GM19351 (cell line): ENCODE measurements at regions not wholly inside any gene's neighbourhood (a gene's known extent, or its start where the extent isn't known, plus 50 kb on each side); places are given as distances from the start of the nearest gene placed in this dataset.

Experiments used
- ATAC-seq: cut with Tn5 transposase; IDR thresholded peaks from one replicate; pipeline ENCODE4 v1.9.1; 2021; ENCODE audit warnings: mild to moderate bottlenecking, moderate library complexity; ENCODE audit not compliant: unreplicated experiment

DNA sequence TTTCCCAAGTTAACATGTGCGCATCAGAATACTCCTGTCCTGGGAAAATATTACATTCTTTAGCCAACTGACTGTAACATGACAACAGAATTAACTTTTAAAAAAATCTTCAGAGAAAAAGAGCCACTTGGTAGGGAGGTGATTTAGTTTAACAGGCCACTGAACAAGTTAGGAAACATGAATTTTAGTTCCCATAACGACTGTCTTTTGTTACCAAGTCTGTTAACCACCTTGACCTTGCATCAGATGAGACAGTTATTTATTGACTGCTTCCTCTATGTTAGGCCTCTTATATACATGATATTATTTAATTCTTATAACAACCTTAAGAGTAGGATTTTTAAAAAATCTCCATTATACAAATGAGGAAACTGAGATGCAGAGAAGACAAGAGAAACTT is 268.6 kb downstream of the NDFIP2 start:
- no peak for ATAC-seq

GRCh38 chr13:79745081-79745480 is 264.1 kb downstream of the NDFIP2 start:
- no peak for ATAC-seq

- no peak for ATAC-seq
These were observed 262.0 kb downstream of the NDFIP2 start for GRCh38 chr13:79742923-79743322.

DNA sequence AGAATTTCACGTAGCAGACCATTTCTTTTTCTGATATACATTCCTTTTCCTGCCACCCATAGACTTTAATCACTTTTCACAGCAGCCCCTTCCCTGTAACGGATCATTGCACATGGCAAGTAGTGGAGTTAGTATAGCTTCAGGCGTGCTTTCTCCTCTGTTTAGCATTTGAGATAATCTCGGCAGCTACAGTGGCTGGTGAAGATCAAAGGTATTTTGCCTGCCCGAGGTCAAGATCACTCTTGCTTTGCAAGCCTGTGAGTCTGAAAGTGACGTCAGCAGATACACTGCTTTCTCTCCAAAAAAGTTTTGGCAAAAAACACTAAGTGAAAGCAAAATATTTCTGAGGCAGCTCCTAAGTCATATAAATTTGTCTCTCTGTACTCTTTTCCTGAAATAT is 260.0 kb downstream of the NDFIP2 start:
- ATAC-seq: no peak

DNA sequence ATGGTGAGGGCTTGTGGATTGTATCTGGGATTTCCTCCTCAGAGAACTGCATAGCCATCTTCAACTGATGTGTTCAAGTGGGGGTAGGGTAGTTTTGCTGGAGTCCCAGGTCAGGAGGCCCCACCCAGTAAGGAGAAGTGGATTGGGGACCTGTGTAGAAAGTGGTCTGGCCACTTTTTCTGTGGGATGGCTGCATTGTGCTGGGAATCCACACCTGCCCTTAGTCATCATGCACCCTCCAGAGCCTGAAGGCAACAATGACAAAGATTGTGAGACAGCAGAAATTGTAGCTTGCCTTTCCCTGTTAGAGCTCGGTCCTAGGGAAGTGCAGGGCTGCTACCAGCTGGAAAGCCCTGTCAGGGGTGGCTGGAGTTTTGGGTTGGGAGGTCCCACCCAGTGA is 255.4 kb downstream of the NDFIP2 start:
- no peak for ATAC-seq

DNA sequence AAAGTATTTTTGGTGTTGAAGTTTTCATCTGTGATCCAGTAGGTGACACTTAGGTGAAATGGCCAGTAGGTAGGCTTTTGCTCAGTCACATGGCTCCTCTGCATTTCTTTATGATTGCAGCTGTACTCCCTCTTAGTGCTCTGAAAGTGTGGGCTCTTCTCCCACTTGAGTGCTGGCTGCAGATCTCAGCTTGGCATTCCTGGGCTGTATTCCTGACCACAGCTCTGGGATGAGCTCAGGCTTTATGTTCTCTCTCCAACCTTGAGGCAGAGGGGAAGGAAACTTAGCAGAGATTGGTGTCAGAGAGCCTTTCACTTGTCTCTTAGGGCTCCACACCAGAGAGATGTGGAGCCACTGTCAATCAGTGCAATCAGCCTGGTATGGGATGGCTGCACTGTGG is 254.3 kb downstream of the NDFIP2 start:
- no peak for ATAC-seq

GRCh38 chr13:79727086-79727485 is 246.1 kb downstream of the NDFIP2 start:
- ATAC-seq: no peak

DNA sequence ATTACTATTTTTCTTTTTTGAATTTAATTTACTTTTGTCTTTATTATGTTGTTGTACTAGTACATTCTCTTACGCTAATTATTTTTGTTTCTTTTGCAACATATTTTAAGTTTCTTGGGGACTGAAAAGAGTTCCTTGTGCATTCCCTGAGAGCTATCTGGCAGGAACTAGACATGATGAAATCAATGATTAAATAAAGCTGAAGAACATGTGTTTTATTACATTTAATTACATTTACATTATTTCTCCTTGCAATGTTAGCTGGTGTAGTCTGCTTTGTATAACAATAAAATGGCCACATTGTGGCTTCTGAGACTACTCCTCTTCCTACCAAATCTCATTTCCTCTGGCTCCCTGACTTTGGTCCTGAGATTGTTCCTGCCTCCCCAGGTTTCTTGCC is 244.9 kb downstream of the NDFIP2 start:
- ATAC-seq: no peak

GRCh38 chr13:79724348-79725103 is 243.6 kb downstream of the NDFIP2 start:
- ATAC-seq: no peak

DNA sequence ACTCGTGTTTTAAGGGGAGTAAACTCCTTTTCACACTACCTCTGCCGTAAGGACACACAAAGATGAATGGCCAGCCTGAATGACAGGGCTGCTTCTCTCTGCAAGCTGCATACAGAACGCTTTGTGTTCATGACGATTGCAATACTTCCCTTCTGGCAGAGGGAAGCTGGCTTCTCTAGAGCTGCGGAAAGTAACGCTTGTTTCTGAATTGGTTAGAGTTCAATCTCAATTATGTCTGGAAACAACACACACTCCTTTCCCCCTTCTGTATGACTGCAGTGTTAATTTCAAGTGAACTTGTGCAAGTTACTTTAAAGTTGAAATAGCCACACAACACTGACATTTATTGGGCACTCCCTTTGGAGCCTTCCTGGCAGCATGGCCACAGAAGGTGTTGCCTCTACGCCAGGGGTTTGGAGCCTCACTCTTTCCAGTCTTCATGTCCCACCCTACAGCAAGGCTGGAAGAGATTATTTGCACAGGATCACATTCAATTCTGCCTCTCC is 242.6 kb downstream of the NDFIP2 start:
- ATAC-seq: no peak

DNA sequence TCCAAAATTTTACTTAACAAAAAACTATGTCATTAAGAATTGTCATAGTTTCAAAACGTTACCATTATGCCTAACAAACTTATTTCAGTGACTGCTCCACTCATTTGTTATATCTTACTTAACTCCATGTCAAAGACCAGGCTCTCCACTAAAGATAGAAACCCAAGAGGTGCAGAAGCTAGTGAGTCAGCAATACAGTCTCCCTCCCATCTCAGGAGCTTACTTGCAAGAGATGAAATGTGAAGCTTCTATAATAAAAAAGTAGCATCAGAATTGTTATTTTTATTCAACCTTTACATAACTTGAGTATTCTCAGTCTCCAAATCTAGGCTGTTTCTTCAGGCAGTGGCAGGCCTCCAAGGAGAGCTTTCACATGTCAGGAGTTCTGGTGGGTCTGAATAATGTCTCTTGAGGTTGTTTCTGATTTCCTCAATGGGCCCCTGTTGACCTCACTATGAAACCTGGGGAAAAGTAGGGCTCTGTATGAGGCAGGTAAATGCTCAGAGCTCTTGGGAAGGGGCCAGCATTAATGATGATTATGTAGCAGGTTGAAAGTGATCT is 242.0 kb downstream of the NDFIP2 start:
- no peak for ATAC-seq

GRCh38 chr13:79716191-79716590 is 235.2 kb downstream of the NDFIP2 start:
- ATAC-seq: no peak

GRCh38 chr13:79711631-79712030 is 230.7 kb downstream of the NDFIP2 start:
- ATAC-seq: no peak

GRCh38 chr13:79710376-79710775 is 229.4 kb downstream of the NDFIP2 start:
- ATAC-seq: no peak

- no peak for ATAC-seq
These were observed 228.5 kb downstream of the NDFIP2 start for GRCh38 chr13:79709471-79709870.

GRCh38 chr13:79703772-79704171 is 222.8 kb downstream of the NDFIP2 start:
- peak; percentile 99 for ATAC-seq

DNA sequence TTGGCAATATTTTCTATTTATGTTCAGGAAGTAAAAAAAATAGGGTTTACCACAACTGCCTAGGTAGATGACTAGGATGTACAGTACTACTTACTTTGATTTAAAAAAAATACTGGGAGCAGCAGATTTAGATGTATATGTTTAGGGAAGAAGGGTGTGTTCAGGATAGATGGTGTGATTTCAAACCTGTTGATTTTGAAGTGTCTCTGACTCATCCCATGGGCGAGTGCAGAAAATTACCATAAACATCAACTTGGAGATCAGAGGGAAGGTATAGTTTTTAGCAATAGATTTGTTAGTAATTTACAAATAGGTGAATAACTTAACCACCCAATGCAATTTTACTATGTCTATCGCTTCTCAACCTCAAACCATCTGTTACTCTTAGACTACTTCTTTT is 214.8 kb downstream of the NDFIP2 start:
- no peak for ATAC-seq

- no peak for ATAC-seq
These were observed 211.9 kb downstream of the NDFIP2 start for GRCh38 chr13:79692846-79693245.

DNA sequence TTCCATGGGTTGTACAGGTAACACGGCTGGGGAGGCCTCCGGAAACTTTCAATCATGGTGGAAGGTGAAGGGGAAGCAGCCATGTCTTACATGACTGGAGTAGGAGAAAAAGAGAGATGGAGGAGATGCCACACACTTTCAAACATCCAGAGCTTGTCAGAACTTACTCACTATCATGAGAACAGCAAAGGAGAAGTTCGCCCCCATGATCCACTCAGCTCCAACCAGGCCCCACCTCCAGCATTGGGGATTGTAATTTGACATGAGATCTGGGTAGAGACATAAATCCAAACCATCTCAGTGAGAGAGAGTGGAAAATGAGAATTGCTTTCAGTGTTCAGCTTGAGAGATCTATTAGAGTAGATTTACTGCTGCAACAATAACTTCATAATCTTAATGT is 210.9 kb downstream of the NDFIP2 start:
- no peak for ATAC-seq

GRCh38 chr13:79688741-79689140 is 207.8 kb downstream of the NDFIP2 start:
- ATAC-seq: no peak

DNA sequence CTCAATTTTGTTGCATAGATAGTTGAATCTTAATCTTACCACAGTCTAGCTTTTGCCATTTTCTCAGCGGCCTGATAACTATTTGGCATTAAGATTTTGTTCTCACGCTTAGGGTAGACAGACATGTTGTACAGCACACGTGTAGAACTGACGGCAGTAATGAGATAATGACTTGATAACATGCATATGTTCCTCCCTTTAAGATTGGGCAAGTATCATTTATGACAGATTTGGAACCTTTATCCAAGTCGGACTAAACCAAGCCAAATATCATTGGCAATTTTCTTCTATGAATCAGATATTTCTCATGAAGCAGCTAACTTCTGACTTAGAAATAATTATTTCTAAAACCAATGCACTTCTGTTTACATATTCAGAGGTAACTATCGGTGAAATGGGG is 205.5 kb downstream of the NDFIP2 start:
- no peak for ATAC-seq

- ATAC-seq: no peak
These were observed 203.4 kb downstream of the NDFIP2 start for GRCh38 chr13:79684371-79684770.

DNA sequence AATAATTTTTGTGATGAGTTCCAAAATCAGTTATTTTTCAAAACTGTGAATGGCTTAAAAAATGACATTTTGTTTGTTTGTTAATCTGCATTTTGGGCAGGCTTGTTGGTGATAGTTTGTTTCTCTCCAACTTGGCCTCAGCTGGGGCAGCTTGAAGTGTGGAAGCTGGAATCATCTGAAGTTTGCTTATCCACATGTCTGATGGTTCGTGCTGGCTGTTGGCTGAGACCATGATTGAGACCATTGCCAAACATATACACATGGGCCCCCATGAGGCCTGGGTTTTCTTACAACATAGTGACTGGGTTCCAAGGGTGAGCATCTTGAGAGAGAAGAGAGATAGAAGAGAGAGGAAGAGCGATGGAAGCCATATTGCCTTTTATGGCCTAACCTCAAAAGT is 201.2 kb downstream of the NDFIP2 start:
- no peak for ATAC-seq
